H9 (cell line): ENCODE measurements at regions not wholly inside any gene's neighbourhood (a gene's known extent, or its start where the extent isn't known, plus 50 kb on each side); places are given as distances from the start of the nearest gene placed in this dataset.

Experiments
- DNase-seq: peaks from one replicate; pipeline ENCODE4 v3.0.0-alpha.2; 2017
- H2AFZ ChIP-seq: one replicate; pipeline ENCODE4 v1.6.1; 2013; ENCODE audit warnings: mild to moderate bottlenecking, low read length, control low read depth, moderate library complexity
- H2AK5ac ChIP-seq: 2 replicates; pipeline ENCODE4 v1.6.1; 2013; ENCODE audit warnings: low read length, control low read depth, mixed read lengths; ENCODE audit not compliant: insufficient read length
- H2BK120ac ChIP-seq: one replicate; pipeline ENCODE4 v1.6.1; 2013; ENCODE audit warnings: low read depth, mild to moderate bottlenecking, low read length, control low read depth, inconsistent platforms; ENCODE audit not compliant: poor library complexity, severe bottlenecking
- H2BK12ac ChIP-seq: 2 replicates; pipeline ENCODE4 v1.6.1; 2013; ENCODE audit warnings: low read length, control low read depth, mixed read lengths, low read depth; ENCODE audit not compliant: insufficient read length
- H2BK15ac ChIP-seq: 2 replicates; pipeline ENCODE4 v1.6.1; 2013; ENCODE audit warnings: low read depth, low read length, control low read depth
- H2BK20ac ChIP-seq: one replicate; pipeline ENCODE4 v1.6.1; 2013; ENCODE audit warnings: low read depth, mild to moderate bottlenecking, low read length, control low read depth, inconsistent platforms; ENCODE audit not compliant: poor library complexity, severe bottlenecking
- H2BK5ac ChIP-seq: 2 replicates; pipeline ENCODE4 v1.6.1; 2013; ENCODE audit warnings: low read length, control low read depth, mixed read lengths; ENCODE audit not compliant: insufficient read length
- H3K14ac ChIP-seq: 2 replicates; pipeline ENCODE4 v1.6.1; 2013; ENCODE audit warnings: low read length, control low read depth; ENCODE audit not compliant: insufficient read depth
- H3K18ac ChIP-seq: 2 replicates; pipeline ENCODE4 v1.6.1; 2013; ENCODE audit warnings: low read depth, mild to moderate bottlenecking, mixed read lengths, low read length, control low read depth; ENCODE audit not compliant: insufficient read length
- H3K23ac ChIP-seq: 2 replicates; pipeline ENCODE4 v1.6.1; 2013; ENCODE audit warnings: low read length, control low read depth, mixed read lengths, low read depth; ENCODE audit not compliant: insufficient read length
- H3K23me2 ChIP-seq: 2 replicates; pipeline ENCODE4 v1.6.1; 2013; ENCODE audit warnings: low read depth, mild to moderate bottlenecking, mixed read lengths, low read length, control low read depth; ENCODE audit not compliant: insufficient read length, poor library complexity, severe bottlenecking
- H3K27ac ChIP-seq: 2 replicates; pipeline ENCODE4 v1.5.1; 2013; ENCODE audit warnings: low read length, control low read depth, mixed read lengths, low read depth; ENCODE audit not compliant: insufficient read length
- H3K27me3 ChIP-seq: 2 replicates; pipeline ENCODE4 v1.6.1; 2013; ENCODE audit warnings: low read length, control low read depth, inconsistent platforms; ENCODE audit not compliant: insufficient read depth
- H3K4ac ChIP-seq: 2 replicates; pipeline ENCODE4 v1.6.1; 2013; ENCODE audit warnings: low read depth, mild to moderate bottlenecking, control low read depth, inconsistent platforms, low read length, moderate library complexity
- H3K4me1 ChIP-seq: 2 replicates; pipeline ENCODE4 v1.6.1; 2013; ENCODE audit warnings: low read length, control low read depth, inconsistent platforms; ENCODE audit not compliant: insufficient read depth
- H3K4me2 ChIP-seq: 2 replicates; pipeline ENCODE4 v1.6.1; 2013; ENCODE audit warnings: low read length, control low read depth, mixed read lengths; ENCODE audit not compliant: insufficient read length, insufficient read depth
- H3K56ac ChIP-seq: 2 replicates; pipeline ENCODE4 v1.6.1; 2013; ENCODE audit warnings: low read depth, mild to moderate bottlenecking, mixed read lengths, low read length, control low read depth; ENCODE audit not compliant: insufficient read length
- H3K79me1 ChIP-seq: 2 replicates; pipeline ENCODE4 v1.6.1; 2013; ENCODE audit warnings: low read depth, mild to moderate bottlenecking, moderate library complexity, low read length, control low read depth, inconsistent platforms; ENCODE audit not compliant: insufficient read depth, poor library complexity, severe bottlenecking
- H3K79me2 ChIP-seq: 2 replicates; pipeline ENCODE4 v1.6.1; 2013; ENCODE audit warnings: low read length, control low read depth, inconsistent platforms; ENCODE audit not compliant: insufficient read depth
- H3K9ac ChIP-seq: 2 replicates; pipeline ENCODE4 v1.6.1; 2013; ENCODE audit warnings: low read length, control low read depth, mixed read lengths; ENCODE audit not compliant: insufficient read length; ENCODE audit errors: extremely low read depth
- H3K9me3 ChIP-seq: one replicate; pipeline ENCODE4 v1.6.1; 2013; ENCODE audit warnings: low read depth, low read length, inconsistent platforms; ENCODE audit not compliant: control insufficient read depth
- H3T11ph ChIP-seq: one replicate; pipeline ENCODE4 v1.6.1; 2013; ENCODE audit warnings: mild to moderate bottlenecking, low read length, control low read depth, inconsistent platforms
- H4K20me1 ChIP-seq: one replicate; pipeline ENCODE4 v1.6.1; 2013; ENCODE audit not compliant: control insufficient read depth, insufficient read length, insufficient read depth
- H4K5ac ChIP-seq: 2 replicates; pipeline ENCODE4 v1.6.1; 2013; ENCODE audit warnings: low read depth, mild to moderate bottlenecking, mixed read lengths, low read length, control low read depth; ENCODE audit not compliant: insufficient read length
- H4K8ac ChIP-seq: replicated peaks from 2 replicates; pipeline ENCODE4 v1.6.1; 2013; ENCODE audit warnings: low read length, control low read depth, mixed read lengths, low read depth; ENCODE audit not compliant: insufficient read length
- H4K91ac ChIP-seq: 2 replicates; pipeline ENCODE4 v1.6.1; 2013; ENCODE audit warnings: low read depth, mild to moderate bottlenecking, moderate library complexity, mixed read lengths, low read length, control low read depth; ENCODE audit not compliant: insufficient read length
- H3K27ac Mint-ChIP-seq, 3 experiments: 2 replicates in 2 of 3; 3 replicates in 1 of 3; pipeline ENCODE4 v1.8.0; 2020 to 2021; ENCODE audit warnings: mixed read lengths in 3 of 3, mild to moderate bottlenecking in 1 of 3, moderate library complexity in 1 of 3
- H3K27me3 Mint-ChIP-seq: 2 replicates; pipeline ENCODE4 v1.8.0; 2021; ENCODE audit warnings: low read depth, mild to moderate bottlenecking, moderate library complexity, mixed read lengths
- H3K36me3 Mint-ChIP-seq, 3 experiments: 2 replicates in 2 of 3; 3 replicates in 1 of 3; pipeline ENCODE4 v1.8.0; 2020 to 2021; ENCODE audit warnings: low read depth in 3 of 3, mixed read lengths in 3 of 3; ENCODE audit not compliant: insufficient read depth in 1 of 3
- H3K4me1 Mint-ChIP-seq, 2 experiments: 2 replicates each; pipeline ENCODE4 v1.8.0; 2020; ENCODE audit warnings: mixed read lengths in 2 of 2
- H3K4me3 Mint-ChIP-seq, 2 experiments: 2 replicates in 1 of 2; 3 replicates in 1 of 2; pipeline ENCODE4 v1.8.0; 2020 to 2021; ENCODE audit warnings: mild to moderate bottlenecking in 2 of 2, mixed read lengths in 2 of 2, moderate library complexity in 1 of 2
- H3K9me3 Mint-ChIP-seq, 2 experiments: 2 replicates in 1 of 2; 3 replicates in 1 of 2; pipeline ENCODE4 v1.8.0; 2020; ENCODE audit warnings: mild to moderate bottlenecking in 2 of 2, mixed read lengths in 2 of 2, moderate library complexity in 1 of 2
- WGBS: extraction: QIAGEN DNeasy Blood & Tissue Kit; methylation state at CpG from one replicate; pipeline ENCODE4 v1.1.7; 2013; ENCODE audit warnings: missing lambda C conversion rate, low lambda C conversion rate, mixed read lengths; ENCODE audit not compliant: insufficient read length; ENCODE audit errors: extremely low coverage; 5-methylcytosine and 5-hydroxymethylcytosine counted together
- TF ChIP-seq, protein P1 (sequence below): fragments of 200-600 bp; sonication (generic); conservative IDR thresholded peaks from 3 replicates; pipeline ENCODE4 v1.8.0; 2021; ENCODE audit warnings: antibody characterized with exemption, mild to moderate bottlenecking

DNA sequence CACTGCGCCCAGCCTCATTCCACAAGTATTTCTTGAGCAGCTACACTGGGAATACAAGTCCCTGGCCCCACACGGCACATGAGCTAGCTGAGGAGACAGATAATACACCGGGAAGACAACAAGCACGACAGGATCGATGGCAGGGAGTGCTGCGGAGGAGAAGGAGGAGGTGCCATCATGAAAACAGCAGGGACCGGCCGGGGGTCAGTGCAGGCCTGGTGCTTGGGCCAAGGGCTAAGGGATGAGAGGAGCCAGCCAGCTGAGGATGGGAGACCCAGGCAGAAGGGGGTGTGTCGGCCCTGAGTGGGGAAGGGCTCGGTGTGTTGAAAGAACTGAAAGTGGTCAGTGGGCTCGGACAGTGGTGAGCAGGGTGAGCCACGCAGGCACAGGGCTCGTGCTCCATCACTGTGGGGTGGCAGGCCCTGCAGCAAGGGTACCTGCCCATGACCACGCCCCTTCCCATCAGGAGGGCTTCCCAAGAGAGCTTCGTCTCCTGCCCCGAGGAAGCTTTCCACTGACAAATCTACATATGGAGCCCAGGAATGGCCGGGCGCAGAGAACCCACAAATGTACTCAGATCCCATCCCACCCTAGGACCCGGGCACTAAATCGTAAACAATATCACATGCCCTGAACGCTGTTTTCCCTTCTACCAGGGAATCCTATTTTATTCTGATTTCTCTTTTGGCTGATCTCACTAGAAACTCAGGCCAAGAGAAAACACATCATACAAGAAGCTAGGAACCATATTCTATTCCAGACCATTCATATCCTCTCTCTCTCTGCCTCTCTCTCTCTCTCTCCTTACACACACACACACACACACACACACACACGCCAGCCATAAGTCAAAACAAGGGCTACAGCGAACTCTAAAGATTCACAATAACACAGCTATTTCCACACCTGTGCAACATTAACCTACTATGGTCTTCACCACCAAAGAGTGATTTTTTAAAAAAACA lies 50.7 kb upstream of the TNRC6C start:
- Histone ChIP-seq H3K56ac (no peak overlapping the region), H2BK12ac (no peak overlapping the region), H3K9me3 (no peaks in the 10 kb centered on the region), H2BK120ac (no peak overlapping the region), H3K4me1 (no peaks in the 10 kb centered on the region; the same call in 1 of the 2 replicates), H3K18ac (no peak overlapping the region), H3K27me3 (no peaks in the 10 kb centered on the region), H3K14ac (no peak overlapping the region; the same call in 1 of the 2 replicates), H4K5ac (no peak overlapping the region), H3K79me2 (no peaks in the 10 kb centered on the region), H3K9ac (no peak overlapping the region), H3K4me2 (no peak overlapping the region), H2BK5ac (no peak overlapping the region), H4K8ac (no peak overlapping the region), H2BK15ac (no peak overlapping the region), H2BK20ac (no peak overlapping the region), H4K91ac (no peak overlapping the region), H2AFZ (no peak overlapping the region), H3K4ac (no peak overlapping the region), H3K23ac (no peak overlapping the region), H3T11ph (no peak overlapping the region), H3K23me2 (no peaks in the 10 kb centered on the region), H3K27ac (no peak overlapping the region), H4K20me1 (no peaks in the 10 kb centered on the region), H3K79me1 (no peaks in the 10 kb centered on the region), H2AK5ac (no peak overlapping the region)
- Mint-ChIP-seq H3K27me3 (peaks cover 17% of the 10 kb centered on the region), H3K36me3 (no peaks in the 10 kb centered on the region; a peak in 1 of 7 replicates), H3K4me3 (no peak overlapping the region), H3K27ac (no peak overlapping the region), H3K4me1 (peaks cover 8 to 10% of the 10 kb centered on the region in 2 experiments), H3K9me3 (no peaks in the 10 kb centered on the region)
- no CpG with 5 or more reads among the region's 23 CpGs for WGBS
- DNase-seq: peak; percentile 44
- TF ChIP-seq, protein P1, sequence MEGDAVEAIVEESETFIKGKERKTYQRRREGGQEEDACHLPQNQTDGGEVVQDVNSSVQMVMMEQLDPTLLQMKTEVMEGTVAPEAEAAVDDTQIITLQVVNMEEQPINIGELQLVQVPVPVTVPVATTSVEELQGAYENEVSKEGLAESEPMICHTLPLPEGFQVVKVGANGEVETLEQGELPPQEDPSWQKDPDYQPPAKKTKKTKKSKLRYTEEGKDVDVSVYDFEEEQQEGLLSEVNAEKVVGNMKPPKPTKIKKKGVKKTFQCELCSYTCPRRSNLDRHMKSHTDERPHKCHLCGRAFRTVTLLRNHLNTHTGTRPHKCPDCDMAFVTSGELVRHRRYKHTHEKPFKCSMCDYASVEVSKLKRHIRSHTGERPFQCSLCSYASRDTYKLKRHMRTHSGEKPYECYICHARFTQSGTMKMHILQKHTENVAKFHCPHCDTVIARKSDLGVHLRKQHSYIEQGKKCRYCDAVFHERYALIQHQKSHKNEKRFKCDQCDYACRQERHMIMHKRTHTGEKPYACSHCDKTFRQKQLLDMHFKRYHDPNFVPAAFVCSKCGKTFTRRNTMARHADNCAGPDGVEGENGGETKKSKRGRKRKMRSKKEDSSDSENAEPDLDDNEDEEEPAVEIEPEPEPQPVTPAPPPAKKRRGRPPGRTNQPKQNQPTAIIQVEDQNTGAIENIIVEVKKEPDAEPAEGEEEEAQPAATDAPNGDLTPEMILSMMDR: no peak
